Stomach (tissue), 8 donors: ENCODE measurements at regions not wholly inside any gene's neighbourhood (a gene's known extent, or its start where the extent isn't known, plus 50 kb on each side); places are given as distances from the start of the nearest gene placed in this dataset.

Experiments used
- DNase-seq, 2 donors: peaks; one replicate each; pipeline versions ENCODE4 v3.0.0 to v3.0.0-alpha.2; 2013 to 2019
- H3K27ac ChIP-seq, 5 donors: fragments of 200-600 bp in 4 of 5; sonication (generic) in 4 of 5; one replicate each; pipeline ENCODE4 v1.5.1; 2013 to 2019; ENCODE audit warnings: mild to moderate bottlenecking in 1 of 5, moderate library complexity in 1 of 5
- H3K27me3 ChIP-seq, 3 donors: fragments of 200-600 bp; sonication (generic); one replicate each; pipeline ENCODE4 v1.5.1; 2017 to 2019; ENCODE audit warnings: mixed run types in 1 of 3
- H3K36me3 ChIP-seq, 4 donors: fragments of 200-600 bp; sonication (generic); 1 replicate in 3 of 4; 2 replicates in 1 of 4; pipeline ENCODE4 v1.5.1; 2016 to 2019
- H3K4me1 ChIP-seq, 4 donors: fragments of 200-600 bp; sonication (generic); one replicate each; pipeline ENCODE4 v1.5.1; 2016 to 2019
- H3K4me3 ChIP-seq, 4 donors: fragments of 200-600 bp; sonication (generic) in 3 of 4; one replicate each; pipeline ENCODE4 v1.5.1; 2016 to 2019; ENCODE audit warnings: mild to moderate bottlenecking in 1 of 4
- H3K9me3 ChIP-seq, 4 donors: fragments of 200-600 bp; sonication (generic); one replicate each; pipeline ENCODE4 v1.5.1; 2016 to 2019
- EP300 ChIP-seq: sonication (generic); formaldehyde crosslinking; IDR thresholded peaks from one replicate; pipeline ENCODE4 v1.6.1; 2017; ENCODE audit warnings: antibody characterized with exemption
- POLR2A ChIP-seq, 4 donors: fragments of 450-650 bp; IDR thresholded peaks; one replicate each; pipeline ENCODE4 v1.6.1; 2016; ENCODE audit warnings: antibody characterized with exemption in 4 of 4, control low read depth in 2 of 4, mild to moderate bottlenecking in 1 of 4, moderate library complexity in 1 of 4
- POLR2AphosphoS5 ChIP-seq, 3 donors: sonication (generic); formaldehyde crosslinking; IDR thresholded peaks; one replicate each; pipeline ENCODE4 v1.6.1; 2016; ENCODE audit warnings: antibody characterized with exemption in 3 of 3
- WGBS, 5 donors: extraction: QIAGEN DNeasy Blood & Tissue Kit in 3 of 5; methylation state at CpG; one replicate each; pipeline versions ENCODE4 v1.1.5 to v1.1.7; 2013 to 2018; 5-methylcytosine and 5-hydroxymethylcytosine counted together
- intact Hi-C: fragments of 100-400 bp; cut with DNase I; formaldehyde crosslinking; loops from one replicate; pipeline ENCODE4 v1.15.1; 2023; ENCODE audit warnings: low total_unique reads
- TF ChIP-seq, protein P1 (sequence below), 7 experiments: fragments of 450-650 bp in 4 of 7; fragments of 200-600 bp in 3 of 7; sonication (generic) in 3 of 7; IDR thresholded peaks; one replicate each; pipeline ENCODE4 v1.5.1; 2016 to 2019; ENCODE audit warnings: antibody characterized with exemption in 7 of 7, control low read depth in 2 of 7, mild to moderate bottlenecking in 1 of 7
- donor health status: healthy with polysubstance abuse.
- donor health status: Bipolar disorder and iron deficiency.
- donor health status: healthy.

GRCh38 chr11:28887681-28888080 lies 779.5 kb downstream of the METTL15 start:
- no peak for DNase-seq
- TF ChIP-seq, protein P1, sequence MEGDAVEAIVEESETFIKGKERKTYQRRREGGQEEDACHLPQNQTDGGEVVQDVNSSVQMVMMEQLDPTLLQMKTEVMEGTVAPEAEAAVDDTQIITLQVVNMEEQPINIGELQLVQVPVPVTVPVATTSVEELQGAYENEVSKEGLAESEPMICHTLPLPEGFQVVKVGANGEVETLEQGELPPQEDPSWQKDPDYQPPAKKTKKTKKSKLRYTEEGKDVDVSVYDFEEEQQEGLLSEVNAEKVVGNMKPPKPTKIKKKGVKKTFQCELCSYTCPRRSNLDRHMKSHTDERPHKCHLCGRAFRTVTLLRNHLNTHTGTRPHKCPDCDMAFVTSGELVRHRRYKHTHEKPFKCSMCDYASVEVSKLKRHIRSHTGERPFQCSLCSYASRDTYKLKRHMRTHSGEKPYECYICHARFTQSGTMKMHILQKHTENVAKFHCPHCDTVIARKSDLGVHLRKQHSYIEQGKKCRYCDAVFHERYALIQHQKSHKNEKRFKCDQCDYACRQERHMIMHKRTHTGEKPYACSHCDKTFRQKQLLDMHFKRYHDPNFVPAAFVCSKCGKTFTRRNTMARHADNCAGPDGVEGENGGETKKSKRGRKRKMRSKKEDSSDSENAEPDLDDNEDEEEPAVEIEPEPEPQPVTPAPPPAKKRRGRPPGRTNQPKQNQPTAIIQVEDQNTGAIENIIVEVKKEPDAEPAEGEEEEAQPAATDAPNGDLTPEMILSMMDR (IDR thresholded peaks at IDR 0.05), result no peak
- TF ChIP-seq EP300, result no peak
- Histone ChIP-seq H3K36me3 (no peaks in the 10 kb centered on the region), H3K27ac (no peak overlapping the region), H3K9me3 (peaks cover 0 to 6% (median 0%) of the 10 kb centered on the region in 4 donors), H3K27me3 (no peaks in the 10 kb centered on the region), H3K4me1 (no peaks in the 10 kb centered on the region), H3K4me3 (no peak overlapping the region)
- intact Hi-C loops, result no loop called here
- WGBS, 5 donors, result 42 to 68% (median 62%) methylated on average over 1 of the region's 1 CpG

DNA sequence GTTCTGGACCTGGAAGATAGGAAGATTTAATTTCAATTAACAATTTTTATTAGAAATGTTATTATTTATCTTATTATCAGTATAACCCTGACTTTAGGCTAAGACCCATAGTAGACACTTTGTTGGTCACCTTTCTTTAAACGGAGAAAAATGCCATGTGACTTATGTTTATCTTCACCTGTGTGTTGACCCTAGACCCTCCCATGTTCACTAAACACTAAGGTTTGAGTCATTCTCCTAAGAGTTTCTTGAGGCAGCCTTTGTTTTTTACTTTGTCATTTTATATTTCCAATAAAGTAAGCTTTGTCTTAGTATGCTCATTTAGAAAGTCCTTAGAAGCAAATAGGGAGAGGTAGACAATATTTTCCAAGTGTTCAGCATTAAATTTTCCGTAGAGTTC lies 771.7 kb downstream of the METTL15 start:
- TF ChIP-seq EP300 (no peak), POLR2A (IDR thresholded peaks at IDR 0.05) (no peak), POLR2AphosphoS5 (IDR thresholded peaks at IDR 0.05) (no peak)
- TF ChIP-seq, protein P1 (IDR thresholded peaks at IDR 0.05), result no peak
- Histone ChIP-seq H3K9me3 (peaks cover 0 to under 1% (median 0%) of the 10 kb centered on the region in 4 donors), H3K27ac (no peak overlapping the region), H3K36me3 (no peaks in the 10 kb centered on the region), H3K27me3 (no peaks in the 10 kb centered on the region), H3K4me1 (no peaks in the 10 kb centered on the region), H3K4me3 (no peak overlapping the region)
- DNase-seq, result no peak
- WGBS, 5 donors, result 57 to 69% (median 63%) methylated on average over 2 of the region's 2 CpGs
- intact Hi-C loops, result no loop called here

- no peak for TF ChIP-seq EP300
- TF ChIP-seq POLR2A (IDR thresholded peaks at IDR 0.05), result no peak
- TF ChIP-seq POLR2AphosphoS5 (IDR thresholded peaks at IDR 0.05), result no peak
- TF ChIP-seq, protein P1 (IDR thresholded peaks at IDR 0.05), result no peak
- 75 to 85% (median 83%) methylated on average over 4 of the region's 4 CpGs for WGBS, 5 donors
- DNase-seq, result no peak
- no peak overlapping the region for H3K4me3 ChIP-seq
- H3K27me3 ChIP-seq, result no peaks in the 10 kb centered on the region
- intact Hi-C loops, result no loop called here
- H3K27ac ChIP-seq, result no peak overlapping the region
- no peaks in the 10 kb centered on the region for H3K9me3 ChIP-seq
- H3K4me1 ChIP-seq, result no peaks in the 10 kb centered on the region
- H3K36me3 ChIP-seq, result no peaks in the 10 kb centered on the region
These were observed 769.8 kb downstream of the METTL15 start for GRCh38 chr11:28878025-28878424.

GRCh38 chr11:28877340-28877739 lies 769.2 kb downstream of the METTL15 start:
- H3K27me3 ChIP-seq, result no peaks in the 10 kb centered on the region

More at GRCh38 chr11:28877340-28877739, 769.2 kb downstream of the METTL15 start:
- Histone ChIP-seq H3K9me3 (no peaks in the 10 kb centered on the region), H3K4me1 (no peaks in the 10 kb centered on the region), H3K27ac (no peak overlapping the region), H3K4me3 (no peak overlapping the region), H3K36me3 (no peaks in the 10 kb centered on the region)
- TF ChIP-seq EP300 (no peak), POLR2A (IDR thresholded peaks at IDR 0.05) (no peak), POLR2AphosphoS5 (IDR thresholded peaks at IDR 0.05) (no peak)
- TF ChIP-seq, protein P1 (IDR thresholded peaks at IDR 0.05), result no peak
- intact Hi-C loops, result no loop called here
- no peak for DNase-seq
